C4-2B (cell line): ENCODE measurements at regions not wholly inside any gene's neighbourhood (a gene's known extent, or its start where the extent isn't known, plus 50 kb on each side); places are given as distances from the start of the nearest gene placed in this dataset.

Experiments used
- H3K27ac ChIP-seq: fragments of 450-650 bp; 2 replicates; pipeline ENCODE4 v1.5.1; 2017
- ZFX ChIP-seq: fragments of 450-650 bp; IDR thresholded peaks from 2 replicates; pipeline ENCODE4 v1.6.1; 2017
- TF ChIP-seq, protein P1 (sequence below): fragments of 450-650 bp; conservative IDR thresholded peaks from 2 replicates; pipeline ENCODE4 v1.5.1; 2017; ENCODE audit warnings: mild to moderate bottlenecking

DNA sequence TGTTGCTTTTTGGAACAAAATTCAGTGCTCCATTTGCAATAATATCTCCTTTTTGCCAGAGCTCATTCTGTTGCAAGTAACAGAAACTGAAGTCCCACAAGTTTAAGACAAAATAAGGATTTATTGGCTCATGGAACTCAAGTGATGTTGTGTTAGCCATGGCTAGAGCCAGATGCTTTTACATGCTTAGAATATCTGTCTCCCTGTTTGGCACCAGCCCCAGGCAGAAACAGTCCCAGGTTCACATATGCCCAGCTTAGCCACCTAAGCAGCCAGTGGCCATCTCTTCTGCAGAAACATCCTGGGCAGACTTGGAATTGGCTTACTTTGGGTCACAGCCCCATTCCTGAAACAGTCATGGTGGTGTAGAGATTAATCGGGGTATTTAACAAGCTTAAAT, 540.9 kb upstream of the SGCD start:
- TF ChIP-seq, protein P1, sequence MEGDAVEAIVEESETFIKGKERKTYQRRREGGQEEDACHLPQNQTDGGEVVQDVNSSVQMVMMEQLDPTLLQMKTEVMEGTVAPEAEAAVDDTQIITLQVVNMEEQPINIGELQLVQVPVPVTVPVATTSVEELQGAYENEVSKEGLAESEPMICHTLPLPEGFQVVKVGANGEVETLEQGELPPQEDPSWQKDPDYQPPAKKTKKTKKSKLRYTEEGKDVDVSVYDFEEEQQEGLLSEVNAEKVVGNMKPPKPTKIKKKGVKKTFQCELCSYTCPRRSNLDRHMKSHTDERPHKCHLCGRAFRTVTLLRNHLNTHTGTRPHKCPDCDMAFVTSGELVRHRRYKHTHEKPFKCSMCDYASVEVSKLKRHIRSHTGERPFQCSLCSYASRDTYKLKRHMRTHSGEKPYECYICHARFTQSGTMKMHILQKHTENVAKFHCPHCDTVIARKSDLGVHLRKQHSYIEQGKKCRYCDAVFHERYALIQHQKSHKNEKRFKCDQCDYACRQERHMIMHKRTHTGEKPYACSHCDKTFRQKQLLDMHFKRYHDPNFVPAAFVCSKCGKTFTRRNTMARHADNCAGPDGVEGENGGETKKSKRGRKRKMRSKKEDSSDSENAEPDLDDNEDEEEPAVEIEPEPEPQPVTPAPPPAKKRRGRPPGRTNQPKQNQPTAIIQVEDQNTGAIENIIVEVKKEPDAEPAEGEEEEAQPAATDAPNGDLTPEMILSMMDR: no peak
- TF ChIP-seq ZFX: no peak
- H3K27ac ChIP-seq: no peak overlapping the region

DNA sequence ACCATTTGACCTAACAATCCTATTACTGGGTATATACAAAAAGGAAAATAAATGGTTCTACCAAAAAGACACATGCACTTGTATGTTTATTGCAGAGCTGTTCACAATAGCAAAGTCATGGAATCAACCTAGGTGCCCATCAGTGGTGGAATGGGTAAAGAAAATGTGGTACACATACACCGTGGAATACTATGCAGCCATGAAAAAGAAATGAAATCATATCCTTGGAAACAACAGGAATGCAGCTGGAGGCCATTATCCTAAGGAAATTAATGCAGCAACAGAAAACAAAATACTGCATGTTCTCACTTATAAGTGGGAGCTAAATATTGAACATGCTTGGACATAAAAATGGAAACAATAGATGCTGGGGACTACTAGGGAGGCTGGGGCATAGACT, 534.1 kb upstream of the SGCD start:
- no peak overlapping the region for H3K27ac ChIP-seq

DNA sequence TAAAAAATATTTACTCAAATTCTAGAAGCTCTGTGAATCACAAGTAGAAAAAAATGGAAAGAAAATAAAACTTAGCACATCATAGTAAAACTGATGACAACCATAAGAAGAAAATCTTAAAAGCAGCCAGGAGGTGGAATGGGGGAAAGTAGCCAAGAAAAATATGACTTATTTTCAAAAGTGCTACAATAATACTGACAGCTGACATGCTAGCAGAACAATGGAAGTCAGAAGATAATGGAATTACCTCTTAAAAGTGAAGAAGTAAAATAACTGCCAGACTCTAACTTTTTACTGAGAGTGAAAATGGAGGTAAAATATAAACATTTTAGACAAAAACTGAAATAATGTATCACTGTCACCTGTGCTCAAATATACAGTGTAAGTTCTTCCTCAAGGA, 532.2 kb upstream of the SGCD start:
- H3K27ac ChIP-seq: no peak overlapping the region
- TF ChIP-seq, protein P1: no peak
- TF ChIP-seq ZFX: no peak

More for the DNA sequence above, 534.1 kb upstream of the SGCD start:
- TF ChIP-seq, protein P1: no peak
- no peak for TF ChIP-seq ZFX

DNA sequence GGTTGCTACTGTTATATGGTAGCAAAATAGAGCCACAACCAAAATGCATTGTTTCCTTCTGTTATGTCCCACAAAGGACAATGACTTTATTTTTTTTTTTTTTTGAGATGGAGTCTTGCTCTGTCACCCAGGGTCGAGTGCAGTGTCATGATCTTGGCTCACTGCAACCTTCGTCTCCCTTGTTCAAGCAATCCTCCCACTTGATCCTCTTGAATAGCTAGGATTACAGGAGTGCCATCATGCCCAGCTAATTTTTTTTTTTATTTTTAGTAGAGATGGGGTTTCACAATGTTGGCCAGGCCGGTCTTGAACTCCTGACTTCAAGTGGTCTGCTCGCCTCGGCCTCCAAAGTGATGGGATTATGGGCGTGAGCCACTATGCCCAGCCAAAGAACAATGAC, 527.7 kb upstream of the SGCD start:
- no peak overlapping the region for H3K27ac ChIP-seq

DNA sequence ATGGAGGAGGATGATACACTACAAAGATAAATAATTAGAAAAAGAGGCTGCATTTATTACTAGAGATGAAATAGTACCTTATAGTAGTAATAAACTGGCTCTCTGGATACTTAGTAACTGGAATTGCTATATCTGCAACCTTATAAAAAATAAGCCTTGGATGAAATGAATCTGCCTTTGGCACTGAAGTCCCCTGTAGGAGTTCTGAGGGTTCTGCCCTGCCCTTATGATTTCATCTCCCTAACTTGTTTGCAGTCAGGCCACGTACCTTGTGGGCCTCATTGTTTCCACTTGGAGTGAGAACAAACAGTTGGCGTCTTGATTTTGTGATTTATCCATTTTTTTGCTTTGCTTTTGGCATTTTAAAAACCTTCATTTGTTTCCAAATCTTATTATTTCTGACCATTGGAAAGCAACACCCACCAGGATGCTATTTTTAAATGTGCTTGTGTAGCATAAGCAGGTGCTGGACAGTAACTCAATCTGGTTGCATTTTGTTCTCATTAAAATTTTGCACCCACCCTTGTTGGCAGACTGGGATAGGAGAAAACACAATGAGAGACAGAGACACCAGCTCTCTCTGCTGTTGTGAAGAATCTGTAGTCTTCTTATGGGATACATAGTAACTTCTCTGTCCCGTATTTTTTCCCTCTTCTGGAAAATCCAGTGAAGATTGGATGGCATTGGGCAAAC, 518.9 kb upstream of the SGCD start:
- H3K27ac ChIP-seq: no peak overlapping the region
- TF ChIP-seq, protein P1: no peak
- TF ChIP-seq ZFX: no peak

More for the DNA sequence above, 527.7 kb upstream of the SGCD start:
- TF ChIP-seq, protein P1: no peak
- no peak for TF ChIP-seq ZFX

DNA sequence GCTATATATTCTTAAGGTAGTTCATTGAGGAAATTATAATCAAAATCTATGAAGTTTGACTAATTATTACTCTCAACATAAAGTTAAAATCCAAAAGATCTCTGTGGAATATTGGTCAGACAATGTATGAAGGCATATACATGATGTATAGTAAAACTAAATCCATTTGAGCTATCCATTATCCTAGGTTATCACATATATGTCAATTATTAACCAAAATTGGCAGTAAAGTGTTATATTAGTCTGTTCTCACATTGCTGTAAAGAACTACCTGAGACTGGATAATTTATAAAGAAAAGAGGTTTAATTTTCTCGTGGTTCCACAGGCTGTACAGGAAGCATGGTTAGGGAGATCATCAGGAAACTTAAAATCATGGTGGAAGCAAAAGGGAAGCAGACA, 511.7 kb upstream of the SGCD start:
- TF ChIP-seq, protein P1: no peak
- TF ChIP-seq ZFX: no peak
- no peak overlapping the region for H3K27ac ChIP-seq

DNA sequence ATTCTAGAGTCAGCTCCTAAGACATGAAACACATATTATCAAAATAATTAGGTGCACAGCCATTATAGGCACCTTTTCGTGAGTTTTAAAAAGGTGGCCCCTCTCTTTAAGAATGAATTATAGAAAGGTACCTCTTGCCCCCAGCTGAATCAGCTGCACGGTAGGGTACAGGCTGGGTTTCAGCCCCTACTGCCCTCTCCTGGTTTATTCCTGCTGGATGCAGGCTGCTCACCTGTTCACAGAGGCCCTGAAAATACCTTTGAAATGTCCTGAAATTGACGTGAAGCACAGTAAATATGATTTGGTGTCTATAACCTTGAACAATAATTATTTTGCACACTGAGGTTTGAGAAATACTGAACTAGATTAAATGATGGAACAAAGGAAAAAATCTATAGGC, 504.8 kb upstream of the SGCD start:
- no peak overlapping the region for H3K27ac ChIP-seq
- TF ChIP-seq ZFX: no peak
- TF ChIP-seq, protein P1: peak; percentile 29
